ENCODE measurements at regions not wholly inside any gene's neighbourhood (a gene's known extent, or its start where the extent isn't known, plus 50 kb on each side); places are given as distances from the start of the nearest gene placed in this dataset.

- DNase-seq, result no peak
Measured at GRCh38 chr18:77870199-77870598, 620.6 kb downstream of the GALR1 start.

GRCh38 chr18:77870894-77871293 is 621.2 kb downstream of the GALR1 start:
- no peak for DNase-seq

GRCh38 chr18:77872166-77872565 is 622.5 kb downstream of the GALR1 start:
- DNase-seq, result no peak

- no peak for DNase-seq
Measured at GRCh38 chr18:77876319-77876865, 626.7 kb downstream of the GALR1 start.

GRCh38 chr18:77879829-77880228 is 630.2 kb downstream of the GALR1 start:
- DNase-seq, result no peak

GRCh38 chr18:77884454-77884853 is 634.8 kb downstream of the GALR1 start:
- DNase-seq, result no peak

GRCh38 chr18:77894060-77894459 is 644.4 kb downstream of the GALR1 start:
- DNase-seq, result no peak

- DNase-seq, result no peak
Measured at GRCh38 chr18:77895250-77895649, 645.6 kb downstream of the GALR1 start.

- no peak for DNase-seq
Measured at GRCh38 chr18:77896586-77897252, 647.1 kb downstream of the GALR1 start.

- DNase-seq, result no peak
Measured at GRCh38 chr18:77897606-77898005, 648.0 kb downstream of the GALR1 start.

- DNase-seq, result peak; percentile 52
Measured at GRCh38 chr18:77899972-77900754, 650.5 kb downstream of the GALR1 start.

- DNase-seq, result no peak
Measured at GRCh38 chr18:77905011-77905410, 655.4 kb downstream of the GALR1 start.

GRCh38 chr18:77905449-77906055 is 655.9 kb downstream of the GALR1 start:
- no peak for DNase-seq

GRCh38 chr18:77906103-77906892 is 656.6 kb downstream of the GALR1 start:
- no peak for DNase-seq

GRCh38 chr18:77910347-77910746 is 660.7 kb downstream of the GALR1 start:
- DNase-seq, result no peak

- no peak for DNase-seq
Measured at GRCh38 chr18:77911971-77912605, 662.4 kb downstream of the GALR1 start.

- DNase-seq, result no peak
Measured at GRCh38 chr18:77918730-77919129, 669.1 kb downstream of the GALR1 start.

GRCh38 chr18:77919923-77920322 is 670.3 kb downstream of the GALR1 start:
- DNase-seq, result no peak

- DNase-seq, result no peak
Measured at GRCh38 chr18:77935342-77935741, 685.7 kb downstream of the GALR1 start.

- DNase-seq, result no peak
Measured at GRCh38 chr18:77940566-77940965, 690.9 kb downstream of the GALR1 start.

GRCh38 chr18:77944533-77944932 is 694.9 kb downstream of the GALR1 start:
- DNase-seq, result no peak

- no peak for DNase-seq
Measured at GRCh38 chr18:77948567-77948966, 698.9 kb downstream of the GALR1 start.

All from CD4-positive, alpha-beta T cell treated with Interleukin-6 for 4 hours (primary cell).